Fibroblast of upper back skin (primary cell): ENCODE measurements at regions not wholly inside any gene's neighbourhood (a gene's known extent, or its start where the extent isn't known, plus 50 kb on each side); places are given as distances from the start of the nearest gene placed in this dataset.
"Not testable (repeated sequence)": the region's sequence is repeated elsewhere in the genome, so short reads cannot be mapped to it uniquely, and the experiment has no call there.

Experiments
- DNase-seq: peaks from one replicate; pipeline ENCODE4 v3.0.0-alpha.2; 2013

DNA sequence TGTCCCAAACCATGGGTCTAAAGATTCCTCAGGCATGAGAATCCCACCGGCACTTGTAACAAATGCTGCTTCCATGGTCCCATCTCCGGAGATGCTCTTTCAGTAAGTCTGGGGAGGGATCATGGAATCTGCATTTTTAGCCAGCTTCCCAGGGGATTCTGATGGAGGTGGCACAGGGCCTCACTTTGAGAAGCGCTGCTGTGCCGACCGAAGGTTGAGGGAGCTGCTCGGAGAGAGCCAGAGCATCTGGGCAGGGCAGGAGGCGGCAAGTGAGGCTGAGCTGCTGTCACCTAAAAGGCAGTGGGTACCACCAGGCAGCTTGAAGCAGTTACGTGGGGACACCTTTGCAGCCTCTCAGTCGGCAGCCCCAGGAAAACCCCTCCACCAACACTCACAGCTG, 100.2 kb upstream of the CDYL start:
- DNase-seq: no peak

DNA sequence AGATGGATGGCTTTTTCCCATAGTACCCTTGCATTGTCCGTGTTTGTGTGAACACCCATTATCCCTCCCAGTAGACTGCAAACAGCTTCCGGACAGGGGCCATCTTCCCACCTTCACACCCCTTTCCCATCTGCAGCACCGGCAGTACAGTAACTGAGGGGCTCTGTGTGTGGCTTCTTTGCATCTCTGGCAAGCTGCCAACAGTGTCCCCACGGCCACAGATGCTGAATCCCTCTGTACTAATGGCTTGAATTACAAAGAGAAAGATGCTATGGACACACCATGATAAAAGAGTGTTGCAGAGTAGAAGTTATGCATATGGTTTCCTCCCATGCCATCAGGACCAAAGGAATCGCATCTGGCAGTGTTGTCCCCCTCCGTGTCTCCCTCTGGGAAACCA, 101.1 kb upstream of the CDYL start:
- DNase-seq: no peak

DNA sequence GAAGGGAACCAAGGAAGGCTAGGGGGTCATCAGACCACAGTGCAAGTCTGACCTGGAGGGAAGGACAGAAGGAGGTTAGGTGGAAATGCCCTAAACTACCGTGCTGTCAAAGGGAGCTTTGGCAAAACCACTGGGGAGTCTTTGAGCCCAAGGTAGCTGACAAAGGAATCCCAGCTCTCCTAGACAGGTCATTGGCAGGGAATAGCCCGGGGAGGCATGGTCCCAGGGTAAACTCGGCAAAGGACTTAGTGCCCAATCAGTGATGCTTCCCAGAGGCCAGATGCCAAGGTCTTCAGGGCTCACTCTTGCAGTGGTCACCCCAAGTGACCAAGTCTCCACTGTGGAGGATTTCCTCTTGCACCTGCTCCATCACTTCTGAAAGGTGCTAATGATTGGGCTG, 102.3 kb upstream of the CDYL start:
- no peak for DNase-seq

DNA sequence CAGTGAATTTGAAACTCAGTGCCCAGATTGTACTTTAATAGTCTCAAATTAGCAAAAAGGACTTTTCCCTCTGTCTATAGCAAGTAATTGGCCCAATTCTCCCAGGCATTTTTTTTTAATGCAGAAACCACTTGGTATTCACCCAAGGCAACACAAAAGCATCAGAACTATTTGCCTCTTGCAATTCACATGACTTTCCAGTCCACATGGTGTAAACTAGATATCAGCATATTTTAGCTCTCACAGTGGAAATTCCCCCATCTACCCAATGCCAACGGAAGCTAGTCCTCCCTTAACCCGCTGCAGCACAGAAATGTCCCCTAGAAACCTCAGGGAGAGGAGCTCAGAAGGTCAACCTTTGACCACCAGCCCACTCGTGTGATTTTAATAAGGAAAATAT, 103.4 kb upstream of the CDYL start:
- peak; percentile 21 for DNase-seq

DNA sequence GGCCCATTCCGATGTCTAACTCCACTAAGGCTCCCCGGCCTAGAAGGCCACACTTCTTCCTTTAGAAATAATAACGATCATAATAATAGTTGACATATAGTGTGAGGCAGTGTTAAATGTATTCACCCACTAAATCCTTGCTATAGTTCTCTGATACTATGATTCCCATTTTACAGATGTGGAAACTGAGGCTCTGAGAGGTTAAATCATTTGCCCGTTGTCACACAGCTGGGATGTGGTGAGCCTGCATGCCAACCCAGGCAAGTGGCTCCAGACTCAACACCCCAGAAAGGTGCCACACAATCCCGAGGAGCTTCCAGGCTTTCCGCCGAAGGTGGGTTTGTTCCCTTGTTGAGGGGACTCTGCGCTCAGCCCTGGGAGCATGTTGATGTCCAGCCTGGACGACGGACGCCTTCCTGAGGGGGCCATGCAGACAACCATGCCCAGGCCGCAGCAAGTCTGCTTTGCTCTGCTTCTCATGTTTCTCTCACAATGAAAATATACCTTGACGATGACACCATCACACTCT, 104.6 kb upstream of the CDYL start:
- DNase-seq: no peak

DNA sequence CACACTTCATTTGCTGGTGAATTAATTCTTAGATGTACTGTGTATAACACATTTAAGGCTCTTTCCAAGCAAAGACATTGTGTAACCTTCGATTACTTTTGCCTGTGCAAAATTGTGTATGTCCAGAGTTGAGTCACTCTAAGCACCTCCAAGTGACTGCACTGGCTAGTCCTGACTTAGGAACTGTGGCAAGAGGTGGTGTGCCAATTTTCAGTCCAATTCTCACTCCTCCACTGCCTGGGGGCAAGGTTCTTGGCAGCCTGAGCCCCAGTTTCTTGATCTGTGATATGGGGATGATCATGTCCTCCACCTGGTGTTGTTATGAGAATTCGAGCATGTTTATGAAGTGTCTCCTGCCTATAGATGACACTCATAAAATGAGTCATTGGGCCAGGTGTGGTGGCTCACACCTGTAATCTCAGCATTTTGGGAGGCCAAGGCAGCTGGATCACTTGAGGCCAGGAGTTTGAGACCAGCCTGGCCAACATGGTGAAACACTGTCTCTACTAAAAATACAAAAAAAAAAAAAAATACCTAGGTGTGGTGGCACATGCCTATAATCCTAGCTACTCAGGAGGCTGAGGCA, 105.3 kb upstream of the CDYL start:
- DNase-seq: no peak

DNA sequence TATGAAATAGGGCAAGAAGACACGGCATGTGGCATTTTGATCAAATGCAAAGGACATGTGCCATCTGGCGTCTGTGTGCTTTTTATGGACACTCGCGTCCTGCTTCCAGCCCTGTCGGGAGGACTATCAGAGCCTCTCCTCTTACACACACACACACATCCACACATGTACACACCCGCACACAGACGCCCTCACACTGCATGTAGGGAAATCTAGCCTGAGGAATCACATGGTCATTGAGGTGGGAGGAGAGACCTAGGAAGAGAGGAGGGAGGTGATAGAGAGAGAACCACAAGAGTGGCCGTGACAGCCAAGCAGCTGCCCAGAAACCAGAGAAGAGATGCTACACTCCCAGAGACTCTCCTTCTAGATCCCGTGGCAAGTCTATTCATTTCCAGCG, 105.9 kb upstream of the CDYL start:
- no peak for DNase-seq

DNA sequence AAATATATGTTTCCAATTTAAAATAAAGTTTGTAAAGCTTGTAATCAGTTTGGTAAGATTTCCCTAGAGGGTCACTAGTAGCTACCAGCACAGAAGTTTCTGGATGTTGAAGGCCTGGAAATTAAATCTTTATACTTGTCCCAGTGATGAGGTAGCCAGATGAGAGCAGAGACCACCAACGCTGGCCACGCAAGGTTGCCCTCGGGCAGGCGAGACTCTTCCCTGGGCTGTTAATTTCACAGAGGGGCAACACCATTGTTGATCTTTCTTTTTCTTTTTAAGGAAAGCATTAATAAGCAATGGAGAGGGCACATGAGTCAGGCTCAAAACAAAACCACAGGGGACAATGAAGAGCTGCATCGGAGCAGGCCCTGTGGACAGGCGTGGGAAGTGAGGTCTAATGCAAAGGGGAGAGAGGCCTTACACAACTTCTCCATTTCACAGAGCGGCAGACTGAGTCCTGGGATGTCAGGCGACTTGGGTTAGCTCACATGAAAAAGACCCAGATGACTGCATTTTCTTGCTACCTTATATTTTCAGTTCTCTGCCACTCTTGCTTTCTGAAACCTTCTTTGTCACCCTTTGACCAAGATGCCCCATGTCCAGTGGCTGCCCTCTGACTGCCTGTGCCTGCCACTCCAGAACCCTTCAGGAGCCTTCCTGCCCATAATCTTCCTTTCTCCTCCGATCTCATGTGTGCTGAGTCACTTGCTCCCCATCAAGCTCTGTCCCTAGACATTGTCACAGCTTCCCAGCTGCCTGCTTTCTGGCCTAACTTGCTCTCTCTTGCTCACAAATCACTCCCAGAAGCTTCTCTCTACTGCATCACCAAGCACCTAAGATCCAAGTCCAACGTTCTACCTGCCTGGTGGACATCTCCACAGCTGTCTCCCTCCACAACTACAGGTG, 107.7 kb upstream of the CDYL start:
- DNase-seq: no peak

DNA sequence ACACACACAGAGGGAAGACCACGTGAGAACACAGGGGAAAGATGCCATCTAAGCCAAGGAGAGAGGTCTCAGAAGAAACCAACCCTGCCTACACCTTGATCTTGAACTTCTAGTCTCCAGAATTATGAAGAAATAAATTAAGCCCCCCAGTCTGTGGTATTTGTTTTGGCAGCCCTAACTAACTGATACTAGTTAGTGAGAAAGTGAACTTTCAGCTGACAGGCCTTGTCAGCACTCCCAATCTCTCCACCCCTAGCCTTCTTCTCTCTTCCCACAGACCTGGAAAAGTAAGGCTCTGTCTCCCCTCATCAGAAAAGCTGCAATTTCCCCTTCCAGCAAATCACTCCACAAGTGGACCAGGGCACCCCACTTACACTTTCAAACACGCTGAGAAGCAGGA, 108.6 kb upstream of the CDYL start:
- DNase-seq: no peak

DNA sequence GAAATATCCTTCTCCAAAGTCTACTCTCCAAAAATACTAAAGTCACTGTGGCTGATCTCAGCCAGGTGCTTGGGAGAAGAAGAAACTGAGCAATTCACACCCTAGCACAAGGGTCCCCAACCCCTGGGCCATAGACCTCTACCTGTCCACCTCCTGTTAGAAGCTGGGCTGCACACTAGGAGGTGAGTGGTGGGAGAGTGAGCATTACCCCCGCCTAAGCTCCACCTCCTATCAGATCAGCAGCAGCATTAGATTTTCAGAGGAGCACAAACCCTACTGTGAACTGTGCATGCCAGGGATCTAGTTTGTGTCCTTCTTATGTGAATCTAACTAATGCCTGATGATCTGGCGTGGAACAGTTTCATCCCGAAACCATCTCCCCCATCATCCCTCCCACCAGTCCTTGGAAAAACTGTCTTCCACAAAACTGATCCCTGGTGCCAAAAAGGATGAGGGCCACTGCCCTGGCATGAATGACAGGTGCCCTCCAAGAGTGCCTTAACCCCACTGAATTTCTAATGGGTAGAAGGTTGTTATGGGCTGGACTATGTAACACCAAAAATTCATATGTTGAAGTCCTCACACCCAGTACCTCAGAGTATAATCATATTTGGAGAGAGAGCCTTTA, 109.2 kb upstream of the CDYL start:
- no peak for DNase-seq

DNA sequence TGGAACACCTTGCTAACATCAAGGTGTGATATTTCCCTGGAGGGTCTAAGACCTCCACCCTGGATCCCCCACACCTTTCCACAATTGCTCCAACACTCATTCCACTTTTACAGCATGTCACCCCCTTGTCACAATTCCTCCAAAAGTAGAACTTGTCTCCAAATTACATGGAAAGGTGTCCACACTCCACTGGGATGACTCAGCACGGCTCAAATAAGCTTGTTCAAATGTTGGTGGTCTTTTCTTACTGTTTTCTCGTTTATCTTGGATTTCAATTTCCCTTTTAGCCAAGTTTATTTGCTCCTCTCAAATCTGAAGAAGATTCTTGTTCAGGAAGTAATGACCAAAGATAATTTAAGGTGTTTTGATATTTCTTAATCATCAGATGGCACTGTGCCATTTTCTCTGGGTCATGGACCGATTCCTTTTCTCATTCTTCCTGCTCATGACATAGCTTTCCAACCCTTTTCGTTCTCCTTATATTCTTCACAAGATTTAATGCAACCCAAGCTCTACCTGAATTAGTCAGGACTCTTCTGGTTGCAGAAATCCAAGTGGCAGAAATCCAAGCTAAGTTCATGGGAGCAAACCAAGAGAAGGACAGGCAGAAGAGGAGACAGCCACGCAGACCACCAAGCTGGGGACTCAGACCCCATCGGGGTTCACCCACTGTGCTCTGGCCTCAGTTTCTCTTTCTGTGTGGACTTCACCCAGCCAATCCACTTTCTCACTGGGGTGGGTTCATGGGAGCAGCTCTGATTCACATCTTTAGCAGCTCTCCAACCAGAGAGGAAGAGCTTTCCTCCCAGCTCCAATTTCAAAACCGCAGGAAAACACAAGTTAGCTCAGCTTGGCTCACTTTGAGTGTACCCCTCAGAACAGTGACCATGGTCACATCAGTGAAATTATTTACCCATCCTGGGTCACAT, 110.5 kb upstream of the CDYL start:
- DNase-seq: peak; percentile 31

DNA sequence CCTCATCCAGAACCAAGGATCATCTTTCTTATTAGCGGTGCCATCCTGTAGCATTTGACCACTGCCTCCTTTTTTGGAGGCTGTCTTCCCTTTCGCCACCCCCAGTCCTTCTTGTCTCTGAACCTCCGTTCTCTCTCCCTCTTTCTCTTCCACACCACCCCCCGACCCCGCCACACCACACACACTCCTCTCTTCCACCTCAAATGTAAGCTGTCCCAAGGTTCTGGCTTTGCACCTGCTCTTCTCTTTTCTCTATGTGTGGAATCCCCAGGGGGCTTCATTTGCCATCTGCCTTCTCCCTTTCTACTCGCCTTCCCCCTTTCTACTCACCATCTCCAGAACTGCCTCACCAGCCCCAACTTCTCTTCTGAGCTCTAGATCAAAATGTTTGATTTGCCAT, 111.3 kb upstream of the CDYL start:
- DNase-seq: no peak

DNA sequence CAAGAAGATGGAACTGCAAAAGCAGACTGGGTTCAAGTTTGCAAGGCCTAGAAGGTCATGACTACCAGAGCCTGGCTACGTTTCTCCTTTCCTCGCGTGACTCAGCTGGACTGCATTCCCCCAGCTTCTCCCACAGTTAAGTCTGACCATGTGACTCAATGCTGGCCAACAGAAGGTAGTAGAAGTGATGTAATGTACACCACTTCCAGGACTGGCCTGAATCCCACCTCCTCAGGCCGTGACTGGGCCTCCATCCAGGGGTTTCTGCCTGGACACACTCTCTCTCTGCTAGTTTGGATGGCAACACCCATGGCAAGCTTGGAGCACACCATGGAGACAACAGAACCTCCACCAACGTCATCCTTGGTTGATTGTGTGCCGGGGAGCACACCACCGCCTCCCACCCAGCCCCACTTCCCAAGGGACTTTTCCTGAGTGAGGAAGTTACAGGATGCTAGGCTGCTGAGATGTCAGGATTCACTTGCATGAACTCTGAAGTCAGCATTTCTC, 112.0 kb upstream of the CDYL start:
- DNase-seq: peak; percentile 82

DNA sequence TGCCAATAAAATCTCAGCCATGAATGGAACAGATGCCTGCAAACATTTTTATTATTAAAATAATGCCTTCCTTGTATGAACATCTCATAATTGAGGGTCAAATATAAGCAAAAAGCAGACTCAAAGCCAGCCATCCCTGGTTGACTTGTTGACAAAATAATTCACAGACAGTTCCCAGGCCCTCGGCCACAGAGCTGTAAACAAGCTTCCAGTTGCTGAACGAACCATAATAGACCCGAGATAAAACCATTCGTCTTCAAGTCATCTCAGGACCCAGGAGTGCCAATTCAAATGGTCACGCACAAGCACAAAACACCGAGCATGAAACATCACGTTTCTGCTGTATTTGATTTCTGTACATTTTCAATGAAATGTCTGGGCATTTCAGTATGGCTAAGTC, 113.3 kb upstream of the CDYL start:
- no peak for DNase-seq

DNA sequence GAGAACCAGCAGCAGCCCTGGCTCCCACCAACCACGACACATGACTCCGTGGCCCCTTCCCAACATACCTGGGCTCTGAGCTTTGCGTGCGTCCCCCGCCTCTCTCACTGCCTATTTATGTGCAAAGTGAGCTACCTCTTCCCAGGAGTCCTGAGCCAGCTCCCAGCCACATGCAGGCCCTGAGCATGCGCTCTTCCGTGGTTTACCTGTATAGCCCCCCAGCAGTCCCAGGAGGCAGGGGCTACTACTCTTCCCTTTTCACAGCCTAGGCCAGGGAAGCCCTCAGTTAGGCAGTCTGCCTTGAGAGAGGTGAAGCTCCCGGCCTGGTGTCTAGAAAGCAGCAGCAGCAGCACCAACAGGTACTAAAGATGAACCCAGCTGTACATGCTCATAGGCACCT, 114.8 kb upstream of the CDYL start:
- DNase-seq: no peak

DNA sequence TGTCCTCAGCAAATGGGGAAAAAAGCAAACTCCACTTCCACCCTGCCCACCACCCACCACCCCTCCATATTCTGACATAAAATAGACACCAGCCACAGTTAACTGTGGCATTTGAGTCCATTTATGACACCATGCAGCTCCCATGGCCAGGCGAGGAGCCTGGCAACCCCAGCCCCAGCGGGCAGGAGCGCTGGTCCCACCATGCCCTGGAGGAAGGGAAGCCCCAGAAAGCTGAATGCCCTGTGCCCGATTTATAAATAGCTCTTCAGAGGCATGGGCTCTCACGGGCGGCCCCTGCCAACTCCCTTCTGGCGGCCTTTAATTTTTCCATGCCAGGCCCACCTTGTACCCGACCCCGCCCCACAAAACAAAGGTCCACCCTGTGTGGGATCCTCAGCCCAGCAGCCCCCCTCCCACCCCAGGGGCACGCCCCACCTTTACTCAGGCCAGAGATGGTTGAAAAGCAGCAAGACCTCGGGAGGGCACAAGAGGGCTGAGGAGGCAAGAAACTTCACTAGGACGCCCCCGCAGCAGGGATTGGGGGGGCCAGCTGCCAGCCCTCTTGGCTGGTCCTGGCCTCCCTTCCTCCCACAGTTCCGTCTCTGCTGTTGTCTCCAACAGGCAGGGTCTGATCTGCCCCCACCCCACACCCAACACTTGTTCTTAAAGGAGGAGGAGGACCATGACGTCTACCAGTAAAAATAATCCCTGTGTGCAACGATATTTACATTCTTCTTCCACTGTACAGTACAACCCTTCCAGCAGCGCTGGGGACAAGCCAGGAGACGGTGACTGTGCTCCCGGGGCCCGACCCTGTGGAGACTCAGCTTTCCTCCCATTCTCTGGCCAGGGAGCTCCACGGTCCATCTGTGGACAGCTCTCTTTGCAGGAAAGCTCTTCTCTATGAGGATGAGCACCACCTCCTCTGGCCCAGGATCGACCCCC, 115.6 kb upstream of the CDYL start:
- DNase-seq: no peak

DNA sequence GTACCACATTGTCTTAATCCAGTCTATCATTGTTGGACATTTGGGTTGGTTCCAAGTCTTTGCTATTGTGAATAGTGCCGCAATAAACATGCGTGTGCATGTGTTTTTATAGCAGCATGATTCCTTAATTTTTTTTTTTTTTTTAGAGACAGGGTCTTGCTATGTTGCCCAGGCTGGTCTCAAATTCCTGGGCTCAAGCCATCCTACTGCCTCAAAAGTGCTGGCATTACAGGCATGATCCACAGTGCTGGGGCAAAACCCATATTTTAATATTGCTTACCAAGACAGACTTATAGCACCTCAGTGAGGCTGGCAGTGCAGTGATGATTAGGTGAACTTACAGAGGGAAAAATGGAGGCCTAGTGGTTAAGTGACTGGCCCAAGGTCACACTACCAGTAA, 116.5 kb upstream of the CDYL start:
- not testable (repeated sequence) for DNase-seq

DNA sequence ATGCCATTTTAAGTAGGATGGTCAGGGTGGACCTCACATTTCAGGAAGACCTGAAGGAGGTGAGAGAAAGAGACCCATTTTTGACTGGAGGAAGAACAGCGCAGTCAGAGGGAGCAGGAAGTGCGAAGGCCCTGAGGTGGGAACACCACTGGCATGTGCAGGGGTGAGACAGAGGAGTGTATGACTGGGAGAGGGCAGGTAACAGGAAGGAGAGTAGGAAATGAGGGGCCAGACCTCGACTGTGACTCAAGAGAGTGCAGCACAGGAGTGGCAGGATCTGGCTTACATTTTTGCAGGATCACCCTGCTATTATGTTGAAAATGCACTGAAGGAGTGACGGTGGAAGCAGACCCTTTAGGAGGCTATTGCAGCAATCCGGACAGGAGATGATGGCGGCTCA, 117.7 kb upstream of the CDYL start:
- no peak for DNase-seq

DNA sequence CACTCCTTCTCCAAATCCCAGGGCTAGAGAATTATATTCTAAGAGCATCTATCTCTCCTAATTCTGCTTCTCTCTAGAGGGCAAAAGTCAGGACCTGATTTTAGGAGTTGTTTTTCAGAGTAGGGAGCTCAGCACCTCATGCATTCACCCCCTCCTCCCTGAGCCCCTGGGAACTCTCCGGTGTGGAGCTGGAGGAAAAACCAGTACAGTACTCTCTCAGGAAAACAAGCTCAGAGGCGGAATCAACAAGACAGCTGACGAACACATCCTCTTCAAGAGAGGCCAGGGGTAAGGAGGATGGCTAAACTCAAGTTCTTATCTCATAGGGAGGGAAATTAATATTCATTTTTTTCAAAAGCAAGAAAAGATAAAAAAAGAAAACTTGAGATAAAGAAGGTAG, 120.1 kb upstream of the CDYL start:
- DNase-seq: no peak

DNA sequence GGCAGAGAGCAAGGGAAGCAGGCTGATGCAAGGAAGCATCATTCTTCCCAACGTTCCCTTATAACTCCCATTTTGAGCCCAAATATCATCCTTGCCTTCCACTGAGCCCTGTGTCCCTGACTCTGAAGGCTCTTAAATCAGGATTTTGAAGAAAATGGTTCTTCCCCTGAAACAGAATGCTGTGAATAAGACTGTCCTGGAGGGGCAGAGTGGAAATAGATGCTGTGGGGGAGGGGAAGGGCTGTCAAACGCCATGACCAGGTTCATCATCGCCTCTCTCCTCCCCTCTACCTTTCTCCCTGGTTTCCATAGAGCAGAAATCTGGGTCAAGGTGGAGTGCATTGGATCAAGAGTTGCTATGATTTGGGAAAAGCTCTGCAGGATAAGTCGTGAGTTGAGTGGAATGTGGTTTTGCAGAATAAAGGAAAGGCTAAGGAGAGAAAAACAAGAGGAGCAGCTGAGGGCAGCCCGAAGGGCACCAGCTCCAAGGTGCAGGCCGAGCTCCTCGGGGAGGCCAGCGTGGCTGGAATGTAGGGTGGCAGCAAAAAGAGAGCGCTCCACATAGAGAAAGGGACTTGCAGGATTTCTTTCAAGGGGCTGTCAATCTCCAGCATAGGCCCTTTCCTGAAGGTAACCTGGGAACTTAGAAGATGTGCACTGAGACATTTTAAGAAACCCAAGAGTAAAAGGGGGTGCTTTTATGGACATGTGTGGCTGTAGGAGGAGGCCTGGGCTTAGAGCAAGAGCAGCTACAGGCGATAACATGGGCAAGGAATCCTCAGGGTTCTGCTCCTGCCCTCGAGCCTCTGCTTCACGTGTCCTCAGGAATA, 120.8 kb upstream of the CDYL start:
- DNase-seq: no peak

DNA sequence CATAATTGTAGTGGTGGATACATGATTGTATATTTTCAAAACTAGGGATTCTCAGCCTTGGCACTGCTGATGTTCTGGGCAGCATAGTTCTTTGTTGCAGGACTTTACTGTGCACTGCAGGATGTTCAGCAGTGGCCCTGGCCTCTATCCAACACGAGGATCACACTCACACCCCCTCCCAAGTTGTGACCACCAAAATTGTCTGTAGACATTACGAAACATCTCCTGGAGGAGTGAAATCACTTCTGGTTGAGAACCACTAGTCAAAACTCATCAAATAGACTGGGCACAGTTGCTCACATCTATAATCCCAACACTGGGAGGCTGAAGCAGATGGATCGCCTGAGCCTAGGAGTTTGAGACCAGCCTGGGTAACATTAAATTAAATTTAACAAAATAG, 123.1 kb upstream of the CDYL start:
- no peak for DNase-seq
